ENCODE measurements at regions not wholly inside any gene's neighbourhood (a gene's known extent, or its start where the extent isn't known, plus 50 kb on each side); places are given as distances from the start of the nearest gene placed in this dataset.

DNA sequence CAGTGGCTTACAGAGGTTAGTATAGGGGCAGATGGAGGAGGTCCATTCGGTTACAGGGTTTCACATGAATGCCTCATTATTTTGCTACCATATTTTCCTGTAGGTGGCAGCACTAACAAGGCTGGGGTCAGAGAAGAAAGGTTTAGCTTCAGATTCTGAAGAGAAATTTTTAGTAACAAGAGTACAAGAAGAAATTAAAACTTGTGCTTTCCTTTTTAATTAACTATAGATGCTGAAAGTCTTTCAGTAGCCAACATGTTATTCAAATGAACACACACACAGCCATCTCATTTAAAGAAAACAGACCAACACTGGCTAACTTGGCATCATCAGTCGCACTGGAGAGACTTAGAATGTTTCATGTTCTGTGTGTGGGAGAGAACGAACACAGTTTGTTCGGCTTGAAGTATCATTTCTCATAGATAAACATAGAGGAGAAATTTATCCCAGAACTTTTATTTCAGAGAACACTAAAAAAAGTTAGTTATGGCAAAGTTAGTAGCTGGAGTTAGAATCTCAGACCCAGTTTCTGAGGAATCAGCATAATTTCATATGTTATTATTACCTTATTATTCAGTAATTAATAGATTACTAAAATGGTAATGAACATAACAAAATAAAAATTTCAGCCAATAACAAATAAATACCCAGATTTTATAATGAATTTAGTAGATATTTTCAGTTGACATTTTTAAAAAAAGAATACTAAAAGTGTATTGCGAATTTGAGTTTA lies 314.0 kb upstream of the RSPO3 start:
- no peak for TF ChIP-seq EP300 (IDR thresholded peaks at IDR 0.05; ENCODE audit: borderline replicate concordance in 1 of 2, control insufficient read depth in 1 of 2, low read depth in 2 of 2, low read length in 2 of 2)
- no peak for TF ChIP-seq RCOR1 (conservative IDR thresholded peaks at IDR 0.05; ENCODE audit: low read depth, low read length)

Data from GM12878 (cell line).